ENCODE measurements at regions not wholly inside any gene's neighbourhood (a gene's known extent, or its start where the extent isn't known, plus 50 kb on each side); places are given as distances from the start of the nearest gene placed in this dataset.
"Not testable (repeated sequence)": the region's sequence is repeated elsewhere in the genome, so short reads cannot be mapped to it uniquely, and the experiment has no call there.

DNA sequence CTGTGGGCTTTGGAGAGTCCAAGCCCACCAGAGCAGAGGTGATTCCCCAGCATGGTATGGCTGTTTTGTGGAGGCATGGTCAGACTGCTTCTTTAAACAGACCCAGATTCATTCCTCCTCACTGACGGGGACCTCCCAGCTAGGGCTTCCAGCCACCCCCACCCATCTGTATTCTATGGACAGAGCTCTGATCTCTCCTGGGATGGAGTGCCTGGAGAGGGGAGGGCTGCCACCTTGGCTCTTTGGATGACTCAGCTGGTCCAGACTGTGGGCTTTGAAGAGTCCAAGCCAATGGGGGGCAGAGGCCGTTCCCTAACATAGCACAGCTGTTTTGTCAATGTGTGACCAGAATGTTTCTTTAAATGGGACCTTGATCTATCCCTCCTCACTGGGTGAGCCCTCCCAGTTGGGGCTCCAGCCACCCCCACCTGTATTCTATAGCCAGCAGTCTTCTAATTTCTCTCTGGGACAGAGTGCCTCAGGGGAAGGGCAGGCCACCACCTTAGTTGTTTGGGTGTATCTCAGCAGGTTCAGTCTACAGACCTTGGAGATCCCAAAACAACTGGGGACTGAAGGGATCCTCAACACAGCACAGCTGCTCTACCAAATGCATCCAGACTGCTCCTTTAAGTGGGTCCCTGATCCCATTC lies 122.0 kb upstream of the OSTN start:
- no peak for DNase-seq

DNA sequence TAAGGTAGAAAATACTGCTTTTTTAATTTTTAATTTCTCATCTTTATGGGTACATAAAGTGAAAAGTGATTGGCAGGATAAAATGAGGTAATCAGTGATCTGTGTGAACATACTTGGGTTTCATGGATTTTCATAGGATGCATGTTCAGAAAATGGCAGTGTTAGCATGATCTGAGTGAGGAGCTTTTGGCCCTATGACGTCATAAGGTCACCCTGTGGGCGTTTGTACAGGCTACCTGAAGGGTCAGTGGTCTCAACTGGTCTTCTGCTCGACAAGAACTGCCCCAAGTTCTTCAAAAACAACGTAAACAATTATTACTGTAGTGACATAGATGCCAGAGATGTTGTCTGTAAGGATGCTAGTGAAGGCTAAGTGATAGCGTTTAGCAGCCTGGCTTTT lies 124.5 kb upstream of the OSTN start:
- no peak for DNase-seq

DNA sequence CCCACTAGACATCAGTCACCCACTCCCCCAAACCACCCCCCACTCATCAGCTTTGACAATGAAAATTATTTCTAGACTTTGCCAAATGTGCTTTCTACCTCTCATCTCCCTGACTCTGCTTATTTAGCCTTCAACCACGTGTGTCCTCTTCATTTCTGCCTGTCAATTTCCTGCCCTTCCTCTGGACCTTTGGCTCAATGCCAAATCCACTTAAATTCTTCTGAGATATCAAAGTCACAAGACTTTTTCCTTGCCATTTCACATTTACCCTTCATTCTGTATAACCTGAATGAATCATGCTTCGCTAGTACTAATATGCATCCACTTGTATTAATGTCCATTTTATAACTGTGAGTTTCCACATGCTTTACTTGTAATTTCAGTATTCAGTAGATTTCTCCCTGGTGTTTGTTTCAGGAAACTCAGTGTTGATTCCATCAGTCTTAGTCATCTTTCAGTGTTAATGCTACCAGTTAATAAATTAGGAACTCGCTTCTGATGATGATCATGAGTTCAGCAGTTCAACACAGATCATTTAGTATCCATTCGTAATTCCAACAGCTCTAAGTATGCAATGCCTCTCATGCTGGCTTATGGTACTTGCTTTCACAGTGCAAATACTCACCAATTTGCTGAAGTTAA lies 128.2 kb upstream of the OSTN start:
- DNase-seq, result no peak

DNA sequence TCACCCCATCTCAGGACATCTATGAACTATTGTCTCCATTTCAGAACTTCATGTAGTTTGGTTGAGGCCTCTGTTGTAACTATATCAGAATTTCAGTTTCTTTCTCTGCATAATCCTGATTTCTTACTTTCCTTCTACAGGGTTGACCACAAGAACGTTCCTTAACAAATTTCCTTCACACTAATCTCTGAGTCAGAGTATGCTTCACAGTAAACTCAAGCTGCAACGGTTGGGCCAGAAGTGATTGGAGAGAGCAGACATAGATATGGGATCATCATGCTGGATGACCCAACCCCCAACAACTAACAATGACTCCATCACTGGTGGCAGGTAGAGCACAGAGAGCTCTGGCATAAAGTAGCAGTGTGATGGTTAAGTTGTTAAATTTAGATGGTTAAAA lies 128.8 kb upstream of the OSTN start:
- DNase-seq, result no peak

DNA sequence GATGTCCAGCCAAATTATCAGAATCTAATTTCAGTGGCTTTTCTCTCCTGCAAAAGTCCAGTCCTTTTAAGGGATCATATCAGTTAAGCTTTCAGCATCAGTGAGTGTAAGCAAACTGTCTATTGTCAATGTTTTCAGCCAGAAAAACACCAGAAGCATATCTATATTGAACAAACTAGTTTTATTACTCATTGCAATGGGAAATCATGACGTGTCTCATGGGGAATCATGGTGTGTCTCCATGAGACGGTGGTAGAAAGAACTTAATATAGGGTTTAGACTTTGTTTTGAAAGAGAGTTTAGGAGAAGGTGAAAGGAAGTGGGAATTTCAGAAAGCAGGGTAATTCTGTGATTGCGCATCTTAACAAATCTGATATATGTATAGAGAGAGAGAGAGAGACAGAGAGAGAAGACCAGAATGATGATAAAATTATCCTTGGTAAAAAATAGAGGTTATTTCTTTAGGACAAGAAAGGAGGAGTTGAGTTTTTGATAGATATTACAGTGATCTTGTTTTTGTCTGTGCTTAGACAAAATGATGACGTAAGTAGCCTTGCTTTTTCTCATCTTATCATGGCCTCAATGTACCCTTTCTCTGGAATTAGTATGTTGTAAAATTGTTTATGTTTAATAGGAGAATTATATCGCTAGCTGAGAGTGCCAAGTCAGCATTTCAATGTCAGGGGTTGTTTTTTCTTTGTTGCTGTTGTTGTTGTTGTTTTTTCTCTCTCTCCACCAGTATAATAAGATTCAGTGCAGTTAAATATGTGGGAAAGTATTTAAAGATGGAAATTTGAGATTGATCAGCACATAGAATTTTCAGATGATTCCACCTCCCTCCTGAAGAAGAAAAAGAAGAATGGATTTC lies 129.9 kb upstream of the OSTN start:
- no peak for DNase-seq

DNA sequence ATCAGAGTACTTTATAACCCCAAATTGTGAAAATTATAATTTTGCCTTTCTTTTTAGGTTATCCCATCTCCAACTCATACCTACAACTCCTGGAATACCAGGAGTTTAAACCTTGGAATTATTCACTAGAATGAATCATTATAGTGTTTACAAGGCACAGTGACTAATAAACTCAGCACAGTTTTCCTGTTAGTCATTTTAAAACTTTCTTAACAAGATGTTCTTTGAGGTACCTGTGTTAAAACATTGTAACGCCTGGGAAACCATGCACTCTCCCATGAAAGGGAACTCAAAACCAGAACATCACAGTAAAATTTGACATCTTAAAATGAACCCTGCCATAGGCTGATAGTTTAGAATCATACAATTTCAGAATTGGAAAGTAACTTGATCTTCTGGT lies 132.4 kb upstream of the OSTN start:
- DNase-seq, result no peak

DNA sequence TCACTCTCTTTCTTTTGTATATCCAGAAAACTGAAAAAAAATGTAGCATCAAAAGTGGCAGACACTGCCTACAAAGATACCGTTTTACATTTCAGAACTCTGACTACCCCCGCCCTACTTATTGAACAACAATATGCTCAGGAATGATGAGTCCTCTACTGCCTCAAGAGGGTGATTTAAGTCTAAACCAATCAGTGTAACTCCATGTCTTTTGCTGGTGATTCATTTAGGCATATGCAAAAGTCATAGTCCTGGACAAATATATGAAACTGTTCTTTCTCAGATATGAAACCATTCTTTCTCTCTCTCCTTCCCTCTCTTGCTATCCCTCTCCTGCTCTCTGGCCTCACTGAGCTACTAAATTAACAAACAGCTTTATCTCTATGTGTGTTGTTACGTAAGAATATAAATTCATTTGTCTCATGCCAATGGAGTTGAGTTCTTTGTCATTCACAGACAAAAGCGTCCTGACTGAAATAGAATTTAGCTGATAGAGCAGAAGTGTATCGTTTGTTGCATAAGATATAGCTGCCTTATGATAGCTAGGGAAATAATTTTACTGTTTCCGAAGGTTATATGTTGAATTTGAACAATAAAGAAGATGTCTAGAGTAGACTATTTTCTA lies 133.7 kb upstream of the OSTN start:
- no peak for DNase-seq

DNA sequence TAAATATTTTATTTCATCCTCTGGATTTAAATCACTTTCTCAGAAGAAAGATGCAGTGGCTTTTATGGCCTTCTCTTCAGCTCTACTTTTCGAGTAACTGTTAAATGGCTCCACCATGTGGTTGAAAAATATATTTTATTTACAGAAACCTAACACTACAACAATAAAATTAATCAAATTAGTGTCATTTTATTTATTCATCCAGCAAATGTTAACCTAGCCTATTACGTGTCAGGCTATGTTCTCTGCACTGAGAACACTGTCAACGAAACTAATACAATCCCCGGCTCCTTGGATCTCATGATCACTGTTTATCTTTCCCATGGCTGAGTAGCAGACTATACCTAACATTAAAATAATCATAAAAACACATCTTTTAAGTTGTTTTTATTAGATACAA lies 148.0 kb upstream of the OSTN start:
- DNase-seq, result peak; percentile 8

DNA sequence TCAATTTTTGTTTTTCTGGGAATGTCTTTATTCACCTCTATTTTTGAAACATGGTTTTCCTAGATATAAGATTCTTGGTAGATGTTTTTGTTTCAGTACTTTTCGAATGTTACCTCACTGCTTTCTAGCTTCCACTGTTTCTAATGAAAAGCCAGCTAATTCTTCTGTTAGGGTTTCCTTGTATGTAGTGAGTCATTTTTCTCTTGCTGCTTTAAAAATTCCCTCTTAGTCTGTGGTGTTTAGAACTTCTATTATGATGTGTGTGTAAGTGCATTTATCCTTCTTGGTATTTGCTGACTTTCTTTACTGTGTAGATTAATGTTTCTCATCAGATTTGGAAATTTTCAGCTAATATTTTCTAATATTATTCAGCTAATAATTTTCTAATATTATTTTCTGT lies 151.1 kb upstream of the OSTN start:
- no peak for DNase-seq

DNA sequence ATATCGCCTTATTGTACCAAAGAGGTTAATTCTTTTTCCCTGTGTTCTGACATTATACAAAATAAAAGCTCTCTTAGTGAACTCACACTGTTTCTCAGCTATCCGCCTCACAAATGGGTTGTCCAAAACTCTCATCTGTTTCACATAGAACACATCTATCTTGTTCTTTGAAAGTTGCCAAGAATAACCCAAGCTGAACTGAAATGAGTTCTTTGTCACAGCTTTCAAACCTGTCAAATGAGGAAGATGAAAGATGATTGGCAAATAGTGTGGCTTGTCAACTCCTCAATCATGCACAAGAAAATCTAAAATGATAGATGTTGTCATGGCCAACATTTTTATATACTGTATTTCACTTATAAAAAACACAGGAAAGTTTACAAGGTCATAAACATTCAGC lies 168.1 kb upstream of the OSTN start:
- no peak for DNase-seq

DNA sequence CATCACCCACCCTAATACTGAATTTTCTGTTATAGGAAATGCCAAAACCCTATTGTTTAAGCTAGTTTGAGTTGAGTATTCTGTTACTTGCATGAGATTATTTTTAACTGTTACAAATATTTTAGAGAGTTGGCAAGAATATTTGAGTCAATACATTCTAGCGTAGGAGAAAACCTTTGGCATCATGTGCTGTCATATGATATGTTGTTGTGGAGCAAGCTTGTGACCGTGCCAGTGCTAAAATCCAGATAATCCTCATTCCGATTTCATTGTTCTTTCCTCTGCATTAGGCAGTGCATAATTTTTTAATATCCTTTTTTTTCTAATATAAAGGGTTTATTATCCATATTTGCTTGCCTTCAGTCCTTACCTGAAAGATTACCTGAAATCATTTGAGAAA lies 168.0 kb upstream of the GMNC start:
- no peak for DNase-seq

DNA sequence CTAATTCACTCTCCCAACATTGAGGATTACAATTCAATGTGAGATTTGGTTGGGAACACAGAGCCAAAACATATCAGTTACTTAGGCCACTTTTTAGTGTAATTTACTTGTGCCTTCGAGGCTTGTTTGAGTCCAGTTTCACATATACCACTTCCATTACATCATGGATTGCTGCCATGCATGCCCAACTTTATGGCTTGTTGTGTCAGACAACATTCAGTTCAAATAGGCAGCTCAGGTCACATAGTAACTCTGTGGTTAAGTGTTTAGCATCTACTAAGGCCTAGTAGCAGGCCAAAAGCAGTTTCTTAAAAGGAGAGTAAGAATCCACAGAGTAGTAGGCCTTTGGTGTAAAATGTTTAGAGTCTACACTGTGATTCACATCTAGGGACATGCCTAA lies 164.3 kb upstream of the GMNC start:
- no peak for DNase-seq

DNA sequence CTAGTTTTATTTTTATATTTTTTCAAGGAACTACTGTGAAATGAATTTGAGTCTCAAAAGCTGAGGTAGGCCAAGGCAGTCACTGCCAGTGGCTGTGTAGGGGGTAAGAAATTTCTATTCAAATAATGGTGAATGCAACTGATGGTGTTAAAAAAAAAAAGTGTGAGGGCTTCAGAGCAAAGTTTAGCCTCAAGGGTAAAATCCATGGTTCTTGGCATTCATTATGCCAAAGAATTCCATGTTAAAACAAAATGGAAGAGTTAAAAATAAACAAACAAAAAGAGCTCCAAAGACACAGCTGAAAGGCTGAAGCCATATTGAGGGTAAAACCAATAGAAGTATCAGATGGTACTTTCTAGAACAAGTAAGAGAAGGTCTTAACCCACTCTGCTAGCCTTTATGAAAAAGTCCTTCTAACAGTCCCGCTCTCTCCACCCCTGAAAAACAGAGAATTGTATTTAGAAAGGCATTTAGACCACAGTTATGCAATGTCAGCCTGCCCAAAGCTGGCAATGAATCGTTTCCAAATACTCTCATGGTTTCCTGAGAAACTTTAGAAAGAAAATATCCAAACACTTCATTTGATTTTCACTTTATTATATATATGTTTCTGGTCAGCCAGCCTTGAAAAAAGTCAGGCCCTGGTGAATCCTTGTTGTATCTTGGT lies 158.4 kb upstream of the GMNC start:
- no peak for DNase-seq

DNA sequence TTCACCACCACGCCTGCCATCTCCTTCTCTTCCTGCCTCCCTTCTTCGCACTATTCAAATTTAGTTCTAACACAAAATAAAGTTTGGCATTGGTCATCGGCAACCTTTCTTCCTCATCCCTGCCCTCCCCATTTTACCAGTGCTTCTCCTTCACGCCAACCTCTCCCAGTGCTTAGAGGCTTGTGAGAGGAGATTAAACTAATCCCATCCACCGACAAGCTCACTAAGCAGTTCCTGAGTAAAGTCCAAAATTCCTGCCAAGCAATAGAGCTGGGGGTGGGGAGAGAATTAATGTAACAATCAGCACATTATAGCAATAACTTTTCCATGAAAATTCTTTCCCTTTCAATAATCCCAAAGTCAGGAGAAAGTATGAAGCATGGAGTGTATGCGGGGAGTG lies 157.4 kb upstream of the GMNC start:
- DNase-seq, result no peak

DNA sequence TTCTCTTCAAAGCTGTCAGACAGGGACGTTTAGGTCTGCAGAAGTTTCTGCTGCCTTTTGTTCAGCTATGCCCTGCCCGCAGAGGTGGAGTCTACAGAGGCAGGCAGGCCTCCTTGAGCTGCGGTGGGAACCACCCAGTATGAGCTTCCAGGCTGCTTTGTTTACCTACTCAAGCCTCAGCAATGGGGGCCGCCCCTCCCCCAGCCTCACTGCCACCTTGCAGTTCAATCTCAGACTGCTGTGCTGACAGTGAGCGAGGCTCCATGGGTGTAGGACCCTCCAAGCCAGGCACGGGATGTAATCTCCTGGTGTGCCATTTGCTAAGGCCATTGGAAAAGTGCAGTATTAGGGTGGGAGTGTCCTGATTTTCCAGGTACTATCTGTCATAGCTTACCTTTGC lies 153.5 kb upstream of the GMNC start:
- DNase-seq, result not testable (repeated sequence)

DNA sequence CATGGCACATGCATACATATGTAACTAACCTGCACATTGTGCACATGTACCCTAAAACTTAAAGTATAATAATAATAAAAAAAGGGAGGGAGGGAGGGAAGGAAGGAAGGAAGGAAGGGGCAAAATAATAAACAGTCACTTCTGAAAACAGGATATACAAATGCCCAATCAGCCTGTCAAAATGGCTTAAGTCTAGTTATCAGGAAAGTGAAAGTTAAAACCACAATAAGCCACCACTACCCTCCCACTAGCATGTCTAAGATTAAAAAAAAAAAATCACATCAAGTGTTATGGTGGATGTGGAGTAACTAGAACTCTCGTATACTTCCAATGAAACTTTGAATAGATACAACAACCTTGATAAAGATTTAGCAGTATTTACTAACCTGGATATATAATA lies 145.6 kb upstream of the GMNC start:
- DNase-seq, result no peak

DNA sequence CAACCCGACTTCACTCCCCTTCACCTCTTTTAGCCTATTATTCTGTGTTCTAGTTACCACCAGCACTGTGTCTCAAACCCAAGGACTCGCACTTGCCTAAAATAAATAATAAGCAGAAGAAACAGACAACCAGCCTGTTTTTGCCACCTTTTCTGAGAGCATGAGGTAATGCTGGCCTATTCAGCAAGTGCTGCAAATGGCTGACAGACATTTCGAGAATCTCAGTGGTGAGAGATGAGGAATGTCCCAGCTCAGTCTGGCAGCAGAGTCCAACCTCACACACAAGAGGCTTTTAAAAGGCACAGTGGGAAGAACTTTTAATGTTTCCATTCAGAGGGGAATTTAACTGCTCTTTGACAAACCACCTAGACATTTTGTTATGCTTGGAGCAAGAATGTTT lies 143.3 kb upstream of the GMNC start:
- DNase-seq, result no peak

DNA sequence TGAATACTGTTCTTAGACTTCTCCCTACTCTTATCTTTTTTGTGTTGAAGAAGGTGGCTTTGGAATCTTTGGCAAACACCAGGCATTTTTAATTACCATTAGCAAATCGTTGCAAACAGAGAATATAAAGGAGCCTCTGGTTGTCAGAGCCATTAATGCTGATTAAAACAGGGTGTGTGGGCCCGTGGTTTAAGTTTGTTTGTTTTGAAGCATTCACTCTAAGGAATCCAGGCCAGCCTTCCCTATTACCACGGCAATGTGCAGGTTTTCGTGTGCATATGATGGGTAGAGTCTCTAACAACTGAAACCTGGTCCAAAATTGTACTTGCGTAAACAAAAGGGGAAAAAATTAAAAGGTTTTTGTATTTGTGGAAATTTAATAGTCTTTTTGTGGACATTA lies 141.2 kb upstream of the GMNC start:
- no peak for DNase-seq

DNA sequence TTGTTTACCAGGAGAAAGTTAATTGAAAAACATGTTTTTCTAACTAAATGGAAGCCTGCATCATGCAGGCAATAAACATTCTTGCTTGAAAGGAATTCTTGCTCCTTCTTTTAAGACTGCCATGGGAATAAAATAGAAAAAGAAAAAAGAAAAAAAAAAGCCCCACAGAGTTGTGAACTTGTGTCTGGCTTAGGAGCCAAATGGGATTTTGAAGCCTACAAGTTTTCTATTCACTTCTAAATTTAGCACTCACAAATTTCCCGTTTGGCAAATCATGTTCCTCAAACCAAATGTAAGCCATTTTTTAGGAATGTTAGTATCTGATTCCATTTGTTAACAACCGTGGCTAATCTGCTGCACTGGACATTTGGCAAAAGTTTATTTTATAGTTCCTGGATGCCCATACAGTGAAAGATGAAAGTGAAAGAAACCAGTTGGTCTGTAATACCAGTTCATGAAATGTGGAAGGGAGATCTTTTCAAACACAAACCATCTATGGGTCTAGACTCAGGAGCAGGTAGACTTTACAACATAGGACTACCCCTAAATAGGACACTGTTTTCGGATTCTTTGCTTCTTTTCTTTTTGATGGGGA lies 133.8 kb upstream of the GMNC start:
- no peak for DNase-seq

DNA sequence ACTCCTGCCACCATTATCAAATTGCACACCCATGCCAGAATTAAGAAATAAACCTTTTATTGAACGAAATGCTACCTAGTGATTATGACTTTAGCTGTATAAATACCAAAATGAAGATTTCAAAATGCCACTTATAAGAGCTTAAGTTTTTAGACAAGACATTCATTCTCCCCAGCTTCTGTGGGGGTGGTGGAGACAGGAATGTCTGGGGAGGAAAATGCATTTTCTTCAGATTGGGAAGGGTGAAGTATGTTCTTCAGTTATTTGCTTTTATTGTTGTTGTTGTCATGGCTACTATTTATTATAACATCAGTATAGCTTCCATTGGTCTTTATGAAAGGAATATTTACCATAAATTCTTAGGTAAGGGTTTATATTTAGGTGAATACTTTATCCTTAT lies 132.7 kb upstream of the GMNC start:
- DNase-seq, result no peak

DNA sequence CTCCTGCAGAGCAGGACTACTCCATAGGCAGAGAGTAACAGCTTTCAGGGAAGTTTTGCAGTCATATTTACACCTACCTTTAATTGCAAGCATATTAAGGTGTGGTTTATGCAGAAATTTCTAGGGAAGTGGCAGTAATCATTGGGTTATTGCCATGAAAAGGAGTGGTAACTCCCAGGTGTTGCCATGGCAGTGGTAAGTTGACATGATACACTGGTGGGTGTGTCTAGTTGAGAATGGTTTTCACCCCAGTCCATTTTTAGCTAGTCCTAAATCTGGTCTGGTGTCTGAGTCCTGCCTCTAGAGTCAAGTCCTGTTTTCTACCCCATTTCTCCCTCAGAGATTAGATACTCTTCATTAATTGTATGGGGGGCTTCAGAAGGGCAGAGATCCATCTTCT lies 128.4 kb upstream of the GMNC start:
- no peak for DNase-seq

DNA sequence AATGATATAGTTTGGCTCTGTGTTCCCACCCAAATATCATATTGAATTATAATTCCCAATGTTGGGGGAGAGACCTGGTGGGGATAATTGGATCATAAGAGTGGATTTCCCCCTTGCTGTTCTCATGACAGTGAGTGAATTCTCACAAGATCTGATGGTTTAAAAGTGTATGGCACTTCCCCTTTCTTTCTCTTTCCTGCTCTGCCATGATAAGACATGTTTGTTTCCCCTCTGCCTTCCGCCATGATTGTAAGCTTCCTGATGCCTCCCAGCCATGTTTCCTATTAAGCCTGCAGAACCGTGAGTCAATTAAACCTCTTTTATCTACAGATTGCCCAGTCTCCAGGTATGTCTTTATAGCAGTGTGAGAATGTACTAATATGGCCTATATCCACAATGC lies 126.7 kb upstream of the GMNC start:
- no peak for DNase-seq

Data from renal pelvis (tissue), 1 donor.